Transverse colon (tissue), 3 donors: ENCODE measurements at regions not wholly inside any gene's neighbourhood (a gene's known extent, or its start where the extent isn't known, plus 50 kb on each side); places are given as distances from the start of the nearest gene placed in this dataset.
"Not testable (repeated sequence)": the region's sequence is repeated elsewhere in the genome, so short reads cannot be mapped to it uniquely, and the experiment has no call there.

Experiments
- CTCF ChIP-seq, 5 experiments: fragments of 200-600 bp in 3 of 5; fragments of 450-650 bp in 2 of 5; sonication (generic) in 3 of 5; IDR thresholded peaks; 1 replicate in 2 of 5; 2 replicates in 3 of 5; pipeline ENCODE4 v1.5.1; 2016 to 2017; ENCODE audit warnings: antibody characterized with exemption in 5 of 5, inconsistent platforms in 3 of 5, mild to moderate bottlenecking in 2 of 5, moderate library complexity in 1 of 5
- POLR2A ChIP-seq: fragments of 450-650 bp; IDR thresholded peaks from one replicate; pipeline ENCODE4 v1.6.1; 2016; ENCODE audit warnings: antibody characterized with exemption, mild to moderate bottlenecking, moderate library complexity

- TF ChIP-seq POLR2A; CTCF (IDR thresholded peaks at IDR 0.05): not testable (repeated sequence)
Observed at GRCh38 chr1:243001003-243001402, 254.1 kb downstream of the CEP170 start.
